ENCODE measurements at regions not wholly inside any gene's neighbourhood (a gene's known extent, or its start where the extent isn't known, plus 50 kb on each side); places are given as distances from the start of the nearest gene placed in this dataset.

- TF ChIP-seq EZH2phosphoT487 (IDR thresholded peaks at IDR 0.05; ENCODE audit: borderline replicate concordance, low read depth, low read length) (no peak), CTCF (conservative IDR thresholded peaks at IDR 0.05; ENCODE audit: low read length) (no peak)
Measured at GRCh38 chr14:58992935-58993334, 195.5 kb upstream of the DAAM1 start.

All from OCI-LY7 (cell line).